K562 (cell line): ENCODE measurements at regions not wholly inside any gene's neighbourhood (a gene's known extent, or its start where the extent isn't known, plus 50 kb on each side); places are given as distances from the start of the nearest gene placed in this dataset.

Experiments
- ATAC-seq: fragments of 200-7000 bp; cut with Tn5 transposase; 3 replicates; pipeline ENCODE4 v1.9.1; 2020; ENCODE audit warnings: moderate library complexity
- BruUV-seq: library from RNA; stranded (reverse); fragments of 400-500 nt; replicated peaks from 2 replicates; lab custom pipeline; 2021; lab: Mats Ljungman, UMichigan
- CTCF ChIA-PET: fragments of 300-600 bp; formaldehyde crosslinking; extraction: SDS; loops from one replicate; lab custom pipeline; 2021; ENCODE audit warnings: low intra/inter-chr PET ratio; lab: Yijun Ruan, JAX
- POLR2A ChIA-PET: fragments of 300-600, 350-650 bp; sonication (Branson Sonifier 250); formaldehyde crosslinking; extraction: SDS; loops from one replicate; lab custom pipeline; 2021; ENCODE audit warnings: antibody characterized with exemption, inconsistent platforms; lab: Yijun Ruan, JAX
- DNase-seq, 4 experiments: peaks; one replicate each; pipeline versions ENCODE4 v3.0.0 to v3.0.0-alpha.2; 2011 to 2018; ENCODE audit warnings: low spot score in 3 of 4, mixed read lengths in 3 of 4; ENCODE audit errors: extremely low read depth in 1 of 4
- FAIRE-seq: peaks from 2 replicates; lab custom pipeline; 2011; peaks lifted over from hg19 to GRCh38; lab: Jason Lieb, UNC
- H2AFZ ChIP-seq: 2 replicates; pipeline ENCODE4 v1.6.0; 2011; ENCODE audit warnings: low read depth, low read length, control low read depth, inconsistent platforms
- H3K27ac ChIP-seq: fragments of 200-600 bp; 3 replicates; pipeline ENCODE4 v1.8.0; 2011; ENCODE audit warnings: low read depth, mild to moderate bottlenecking, control low read depth, inconsistent platforms, low read length, moderate library complexity, mixed read lengths; ENCODE audit errors: extremely low read depth
- H3K27me3 ChIP-seq, 2 experiments: fragments of 300-600 bp in 1 of 2; 2 replicates in 1 of 2; 3 replicates in 1 of 2; pipeline versions ENCODE4 v1.6.0 to v1.8.0; 2011; ENCODE audit warnings: inconsistent platforms in 2 of 2, low read length in 2 of 2, mild to moderate bottlenecking in 1 of 2, mixed read lengths in 1 of 2, moderate library complexity in 1 of 2; ENCODE audit not compliant: control insufficient read depth in 2 of 2, insufficient read depth in 2 of 2
- H3K36me3 ChIP-seq: fragments of 300-600 bp; 3 replicates; pipeline ENCODE4 v1.8.0; 2011; ENCODE audit warnings: mild to moderate bottlenecking, low read length, inconsistent platforms; ENCODE audit not compliant: control insufficient read depth, insufficient read depth
- H3K4me1 ChIP-seq, 2 experiments: fragments of 200-600 bp in 1 of 2; replicated peaks in 1 of 2; 2 replicates in 1 of 2; 3 replicates in 1 of 2; pipeline versions ENCODE4 v1.5.1 to v1.8.0; 2011; ENCODE audit warnings: inconsistent platforms in 2 of 2, low read length in 2 of 2, mild to moderate bottlenecking in 1 of 2, mixed read lengths in 1 of 2, moderate library complexity in 1 of 2; ENCODE audit not compliant: control insufficient read depth in 2 of 2, insufficient read depth in 2 of 2
- H3K4me2 ChIP-seq: 2 replicates; pipeline ENCODE4 v1.6.1; 2011; ENCODE audit warnings: low read length, control low read depth, inconsistent platforms, mixed read lengths; ENCODE audit not compliant: insufficient read depth
- H3K4me3 ChIP-seq: fragments of 200-600 bp; sonication (generic), shearing (Covaris generic); 2 replicates; pipeline ENCODE4 v1.5.1; 2016; ENCODE audit warnings: control low read depth, inconsistent platforms
- H3K79me2 ChIP-seq: fragments of 200-600 bp; 3 replicates; pipeline ENCODE4 v1.8.0; 2011; ENCODE audit warnings: low read length, inconsistent platforms; ENCODE audit not compliant: control insufficient read depth, insufficient read depth
- H3K9ac ChIP-seq, 2 experiments: 2 replicates each; pipeline versions ENCODE4 v1.6.0 to v1.6.1; 2011; ENCODE audit warnings: low read depth in 2 of 2, low read length in 2 of 2, control low read depth in 1 of 2, inconsistent platforms in 1 of 2, mild to moderate bottlenecking in 1 of 2, mixed read lengths in 1 of 2; ENCODE audit not compliant: insufficient read depth in 1 of 2
- H3K9me1 ChIP-seq: one replicate; pipeline ENCODE4 v1.6.0; 2011; ENCODE audit warnings: inconsistent platforms, mild to moderate bottlenecking, low read length, moderate library complexity; ENCODE audit not compliant: control insufficient read depth, insufficient read depth
- H3K9me3 ChIP-seq: replicated peaks from 2 replicates; pipeline ENCODE4 v1.5.1; 2011; ENCODE audit warnings: low read depth, low read length, inconsistent platforms; ENCODE audit not compliant: control insufficient read depth, insufficient read depth
- H4K20me1 ChIP-seq: replicated peaks from 2 replicates; pipeline ENCODE4 v1.6.1; 2011; ENCODE audit warnings: low read length, inconsistent platforms, mixed read lengths; ENCODE audit not compliant: control insufficient read depth, insufficient read depth
- ADNP ChIP-seq: fragments of 200-800 bp; sonication (Bioruptor generic); IDR thresholded peaks from 2 replicates; pipeline ENCODE4 v1.6.1; 2016; ENCODE audit warnings: missing genetic modification characterization, missing compliant biosample characterization
- CREM ChIP-seq: IDR thresholded peaks from 2 replicates; pipeline ENCODE4 v1.6.1; 2014; ENCODE audit warnings: antibody characterized with exemption, low read depth
- FOXJ2 ChIP-seq: fragments of 200-800 bp; sonication (Bioruptor generic); IDR thresholded peaks from 2 replicates; pipeline ENCODE4 v1.6.1; 2016; ENCODE audit warnings: missing genetic modification characterization, missing compliant biosample characterization
- MBD2 ChIP-seq: sonication (generic); IDR thresholded peaks from 2 replicates; pipeline ENCODE4 v1.6.1; 2016; ENCODE audit warnings: low read depth, borderline replicate concordance
- POLR2AphosphoS5 ChIP-seq: IDR thresholded peaks from 2 replicates; pipeline ENCODE4 v1.6.1; 2011; ENCODE audit warnings: mild to moderate bottlenecking, low read depth, low read length, moderate library complexity; ENCODE audit not compliant: control insufficient read depth, insufficient read depth
- TFAP4 ChIP-seq: sonication (generic); formaldehyde crosslinking; IDR thresholded peaks from 2 replicates; pipeline ENCODE4 v1.8.0; 2022; ENCODE audit warnings: missing genetic modification reagents, mild to moderate bottlenecking, moderate library complexity, borderline replicate concordance
- WGBS: fragments of 100-300 bp; shearing (Covaris generic); methylation state at CpG from one replicate; pipeline ENCODE4 v1.1.6; 2016; ENCODE audit warnings: low coverage, mixed read lengths; ENCODE audit not compliant: insufficient coverage; ENCODE audit errors: missing lambda C conversion rate; 5-methylcytosine and 5-hydroxymethylcytosine counted together
- in situ Hi-C: fragments of 300-500 bp; cut with MboI; formaldehyde crosslinking; loops from 4 replicates; pipeline ENCODE4 v1.15.0; 2018; ENCODE audit warnings: inconsistent platforms, mixed read lengths
- intact Hi-C: fragments of 100-400 bp; cut with micrococcal nuclease; formaldehyde crosslinking; loops from 2 replicates; pipeline ENCODE4 v1.14.2; 2022
- TF ChIP-seq, protein P1 (sequence below), 2 experiments: fragments of 450-650 bp; formaldehyde crosslinking in 1 of 2; IDR thresholded peaks; 2 replicates each; pipeline versions ENCODE4 v1.4.0 to v1.6.1; 2014 to 2020; ENCODE audit warnings: mild to moderate bottlenecking in 2 of 2, borderline replicate concordance in 1 of 2, low read depth in 1 of 2
- TF ChIP-seq, protein P2 (sequence below): fragments of 450-650 bp; formaldehyde crosslinking; conservative IDR thresholded peaks from 2 replicates; pipeline ENCODE4 v1.4.0; 2022; ENCODE audit warnings: mild to moderate bottlenecking, missing genetic modification characterization
- TF ChIP-seq, protein P3 (sequence below): fragments of 450-650 bp; IDR thresholded peaks from 2 replicates; pipeline ENCODE4 v1.6.1; 2016

DNA sequence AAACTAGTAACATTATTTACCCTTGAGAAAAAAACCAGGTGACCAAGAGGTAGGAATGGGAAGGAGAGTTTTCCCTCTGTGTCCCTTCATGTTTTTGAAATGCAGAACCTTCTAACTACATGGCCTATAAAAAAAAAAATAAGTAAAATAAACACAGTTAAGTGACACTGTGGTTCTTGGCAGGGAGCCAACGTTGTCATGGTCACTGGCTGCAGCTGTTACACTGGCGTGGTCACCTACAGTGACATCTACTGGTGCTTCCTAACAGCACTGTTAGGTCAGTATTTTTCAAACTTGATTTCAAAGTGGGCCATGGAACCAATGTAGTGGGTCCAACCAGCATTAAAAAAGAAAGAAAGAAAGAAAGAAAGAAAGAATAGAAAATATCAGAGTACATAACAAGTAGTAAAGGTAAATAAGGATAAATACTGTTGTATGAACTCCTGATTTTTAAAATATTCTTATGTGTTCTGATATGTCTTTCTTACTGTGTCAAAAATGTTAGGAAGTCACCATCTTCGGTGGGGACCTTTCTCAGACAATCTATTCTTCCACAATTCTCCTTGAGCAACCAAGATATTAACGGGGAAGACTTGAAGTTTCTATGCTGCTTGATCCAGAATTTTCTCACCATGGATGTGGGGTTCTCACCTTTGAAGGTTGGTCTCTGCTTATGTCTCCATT, 59.1 kb upstream of the PJA2 start:
- FAIRE-seq (peak; percentile 96), DNase-seq (peak; percentile 84 to 95 (median 88)), ATAC-seq (peak; percentile 99)
- no TSS peak for BruUV-seq
- WGBS = 0% methylated on average over 4 of the region's 4 CpGs
- H4K20me1 ChIP-seq = no peaks in the 10 kb centered on the region
- no peak overlapping the region for H3K9ac ChIP-seq
- H2AFZ ChIP-seq = no peak overlapping the region
- POLR2A ChIA-PET = no interaction called here
- H3K4me3 ChIP-seq = no peak overlapping the region
- no peaks in the 10 kb centered on the region for H3K79me2 ChIP-seq
- H3K36me3 ChIP-seq = no peaks in the 10 kb centered on the region
- CTCF ChIA-PET = no interaction called here
- intact Hi-C loops = loop anchor here (2.0 to 5.0 kb wide), 3 partner anchors 547 to 827 kb away; no protein-coding TSS in a partner anchor
- H3K4me1 ChIP-seq = peaks cover 0 to 5% of the 10 kb centered on the region in 2 experiments; a peak in 1 of 5 replicates
- H3K27me3 ChIP-seq = peaks cover 0 to 4% of the 10 kb centered on the region in 2 experiments; a peak in 1 of 5 replicates
- H3K9me1 ChIP-seq = no peaks in the 10 kb centered on the region
- no peak overlapping the region for H3K4me2 ChIP-seq
- no peaks in the 10 kb centered on the region for H3K9me3 ChIP-seq
- in situ Hi-C loops = no loop called here
- no peak overlapping the region for H3K27ac ChIP-seq
- TF ChIP-seq, protein P1, sequence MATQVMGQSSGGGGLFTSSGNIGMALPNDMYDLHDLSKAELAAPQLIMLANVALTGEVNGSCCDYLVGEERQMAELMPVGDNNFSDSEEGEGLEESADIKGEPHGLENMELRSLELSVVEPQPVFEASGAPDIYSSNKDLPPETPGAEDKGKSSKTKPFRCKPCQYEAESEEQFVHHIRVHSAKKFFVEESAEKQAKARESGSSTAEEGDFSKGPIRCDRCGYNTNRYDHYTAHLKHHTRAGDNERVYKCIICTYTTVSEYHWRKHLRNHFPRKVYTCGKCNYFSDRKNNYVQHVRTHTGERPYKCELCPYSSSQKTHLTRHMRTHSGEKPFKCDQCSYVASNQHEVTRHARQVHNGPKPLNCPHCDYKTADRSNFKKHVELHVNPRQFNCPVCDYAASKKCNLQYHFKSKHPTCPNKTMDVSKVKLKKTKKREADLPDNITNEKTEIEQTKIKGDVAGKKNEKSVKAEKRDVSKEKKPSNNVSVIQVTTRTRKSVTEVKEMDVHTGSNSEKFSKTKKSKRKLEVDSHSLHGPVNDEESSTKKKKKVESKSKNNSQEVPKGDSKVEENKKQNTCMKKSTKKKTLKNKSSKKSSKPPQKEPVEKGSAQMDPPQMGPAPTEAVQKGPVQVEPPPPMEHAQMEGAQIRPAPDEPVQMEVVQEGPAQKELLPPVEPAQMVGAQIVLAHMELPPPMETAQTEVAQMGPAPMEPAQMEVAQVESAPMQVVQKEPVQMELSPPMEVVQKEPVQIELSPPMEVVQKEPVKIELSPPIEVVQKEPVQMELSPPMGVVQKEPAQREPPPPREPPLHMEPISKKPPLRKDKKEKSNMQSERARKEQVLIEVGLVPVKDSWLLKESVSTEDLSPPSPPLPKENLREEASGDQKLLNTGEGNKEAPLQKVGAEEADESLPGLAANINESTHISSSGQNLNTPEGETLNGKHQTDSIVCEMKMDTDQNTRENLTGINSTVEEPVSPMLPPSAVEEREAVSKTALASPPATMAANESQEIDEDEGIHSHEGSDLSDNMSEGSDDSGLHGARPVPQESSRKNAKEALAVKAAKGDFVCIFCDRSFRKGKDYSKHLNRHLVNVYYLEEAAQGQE (IDR thresholded peaks at IDR 0.05; ENCODE audit: borderline replicate concordance) = peak; percentile 59
- TF ChIP-seq, protein P1 (CRISPR knock-in tag; IDR thresholded peaks at IDR 0.05; ENCODE audit: low read depth) = no peak
- TF ChIP-seq ADNP (tag) (0 out of 2 replicates have a peak, but pooled peaks have one; percentile 21), FOXJ2 (tag) (peak; percentile 95), POLR2AphosphoS5 (peak; percentile 67; the same call in 1 of the 2 replicates), TFAP4 (CRISPR knock-in tag) (peak; percentile 96), CREM (peak; percentile 73), MBD2 (peak; percentile 32; the same call in 1 of the 2 replicates)
- TF ChIP-seq, protein P2, sequence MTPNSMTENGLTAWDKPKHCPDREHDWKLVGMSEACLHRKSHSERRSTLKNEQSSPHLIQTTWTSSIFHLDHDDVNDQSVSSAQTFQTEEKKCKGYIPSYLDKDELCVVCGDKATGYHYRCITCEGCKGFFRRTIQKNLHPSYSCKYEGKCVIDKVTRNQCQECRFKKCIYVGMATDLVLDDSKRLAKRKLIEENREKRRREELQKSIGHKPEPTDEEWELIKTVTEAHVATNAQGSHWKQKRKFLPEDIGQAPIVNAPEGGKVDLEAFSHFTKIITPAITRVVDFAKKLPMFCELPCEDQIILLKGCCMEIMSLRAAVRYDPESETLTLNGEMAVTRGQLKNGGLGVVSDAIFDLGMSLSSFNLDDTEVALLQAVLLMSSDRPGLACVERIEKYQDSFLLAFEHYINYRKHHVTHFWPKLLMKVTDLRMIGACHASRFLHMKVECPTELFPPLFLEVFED = no peak
- TF ChIP-seq, protein P3, sequence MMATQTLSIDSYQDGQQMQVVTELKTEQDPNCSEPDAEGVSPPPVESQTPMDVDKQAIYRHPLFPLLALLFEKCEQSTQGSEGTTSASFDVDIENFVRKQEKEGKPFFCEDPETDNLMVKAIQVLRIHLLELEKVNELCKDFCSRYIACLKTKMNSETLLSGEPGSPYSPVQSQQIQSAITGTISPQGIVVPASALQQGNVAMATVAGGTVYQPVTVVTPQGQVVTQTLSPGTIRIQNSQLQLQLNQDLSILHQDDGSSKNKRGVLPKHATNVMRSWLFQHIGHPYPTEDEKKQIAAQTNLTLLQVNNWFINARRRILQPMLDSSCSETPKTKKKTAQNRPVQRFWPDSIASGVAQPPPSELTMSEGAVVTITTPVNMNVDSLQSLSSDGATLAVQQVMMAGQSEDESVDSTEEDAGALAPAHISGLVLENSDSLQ = peak; percentile 85
